Transverse colon (tissue), 3 donors: ENCODE measurements at regions not wholly inside any gene's neighbourhood (a gene's known extent, or its start where the extent isn't known, plus 50 kb on each side); places are given as distances from the start of the nearest gene placed in this dataset.

Experiments used
- POLR2A ChIP-seq: fragments of 450-650 bp; IDR thresholded peaks from one replicate; pipeline ENCODE4 v1.6.1; 2016; ENCODE audit warnings: antibody characterized with exemption, mild to moderate bottlenecking, moderate library complexity
- TF ChIP-seq, protein P1 (sequence below), 5 experiments: fragments of 200-600 bp in 3 of 5; fragments of 450-650 bp in 2 of 5; sonication (generic) in 3 of 5; IDR thresholded peaks; 1 replicate in 2 of 5; 2 replicates in 3 of 5; pipeline ENCODE4 v1.5.1; 2016 to 2017; ENCODE audit warnings: antibody characterized with exemption in 5 of 5, inconsistent platforms in 3 of 5, mild to moderate bottlenecking in 2 of 5, moderate library complexity in 1 of 5

DNA sequence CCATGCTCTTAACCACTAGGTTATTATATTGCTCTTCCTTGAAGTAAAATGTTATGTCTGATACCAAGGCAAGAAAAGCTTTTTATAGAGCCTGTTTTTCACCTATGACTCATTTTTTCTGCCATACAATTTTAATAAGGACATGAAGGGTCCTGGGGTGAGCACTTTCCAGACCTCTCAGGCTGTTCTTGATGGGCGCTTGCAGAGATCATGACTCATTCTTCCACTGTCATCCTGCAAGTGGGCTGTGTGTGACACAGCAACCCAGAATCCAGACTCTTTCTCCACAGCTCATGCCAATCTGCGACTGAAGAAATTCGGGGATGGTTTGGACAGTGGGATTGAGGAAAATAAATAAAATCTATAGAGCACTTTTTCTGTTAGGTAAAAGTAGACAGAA lies 506.7 kb upstream of the NBEA start:
- TF ChIP-seq POLR2A = no peak
- TF ChIP-seq, protein P1, sequence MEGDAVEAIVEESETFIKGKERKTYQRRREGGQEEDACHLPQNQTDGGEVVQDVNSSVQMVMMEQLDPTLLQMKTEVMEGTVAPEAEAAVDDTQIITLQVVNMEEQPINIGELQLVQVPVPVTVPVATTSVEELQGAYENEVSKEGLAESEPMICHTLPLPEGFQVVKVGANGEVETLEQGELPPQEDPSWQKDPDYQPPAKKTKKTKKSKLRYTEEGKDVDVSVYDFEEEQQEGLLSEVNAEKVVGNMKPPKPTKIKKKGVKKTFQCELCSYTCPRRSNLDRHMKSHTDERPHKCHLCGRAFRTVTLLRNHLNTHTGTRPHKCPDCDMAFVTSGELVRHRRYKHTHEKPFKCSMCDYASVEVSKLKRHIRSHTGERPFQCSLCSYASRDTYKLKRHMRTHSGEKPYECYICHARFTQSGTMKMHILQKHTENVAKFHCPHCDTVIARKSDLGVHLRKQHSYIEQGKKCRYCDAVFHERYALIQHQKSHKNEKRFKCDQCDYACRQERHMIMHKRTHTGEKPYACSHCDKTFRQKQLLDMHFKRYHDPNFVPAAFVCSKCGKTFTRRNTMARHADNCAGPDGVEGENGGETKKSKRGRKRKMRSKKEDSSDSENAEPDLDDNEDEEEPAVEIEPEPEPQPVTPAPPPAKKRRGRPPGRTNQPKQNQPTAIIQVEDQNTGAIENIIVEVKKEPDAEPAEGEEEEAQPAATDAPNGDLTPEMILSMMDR (IDR thresholded peaks at IDR 0.05) = no peak
